ENCODE measurements at regions not wholly inside any gene's neighbourhood (a gene's known extent, or its start where the extent isn't known, plus 50 kb on each side); places are given as distances from the start of the nearest gene placed in this dataset.

DNA sequence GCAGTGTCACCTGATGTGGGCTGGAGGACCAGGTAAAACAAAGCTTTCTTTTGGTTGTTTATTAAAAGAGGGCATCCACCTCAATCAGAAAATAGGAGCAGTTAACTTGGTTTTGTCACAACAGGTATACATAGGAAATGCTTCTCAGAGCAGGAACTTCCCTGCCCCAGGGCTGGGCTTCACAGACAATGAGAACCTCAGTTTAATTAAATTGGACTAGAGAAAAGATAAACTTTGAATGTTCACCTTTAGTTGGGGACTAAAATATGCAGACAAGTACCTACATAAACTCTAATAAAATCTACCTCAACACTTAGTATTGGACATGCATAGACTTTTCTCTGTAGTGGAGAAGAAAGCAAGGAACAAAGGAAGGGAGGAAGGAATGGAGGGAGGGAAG, 392.0 kb downstream of the ENC1 start:
- H3K4me1 Mint-ChIP-seq (ENCODE audit: low read depth), result no peaks in the 10 kb centered on the region
- H3K27ac Mint-ChIP-seq, result no peak overlapping the region
- peaks cover 7% of the 10 kb centered on the region for H3K27me3 Mint-ChIP-seq (ENCODE audit: low read depth)
- DNase-seq (ENCODE audit: low spot score), result no peak
- H3K36me3 Mint-ChIP-seq (ENCODE audit: low read depth), result no peaks in the 10 kb centered on the region
- no peak overlapping the region for H3K4me3 Mint-ChIP-seq
- no peaks in the 10 kb centered on the region for H3K9me3 Mint-ChIP-seq

DNA sequence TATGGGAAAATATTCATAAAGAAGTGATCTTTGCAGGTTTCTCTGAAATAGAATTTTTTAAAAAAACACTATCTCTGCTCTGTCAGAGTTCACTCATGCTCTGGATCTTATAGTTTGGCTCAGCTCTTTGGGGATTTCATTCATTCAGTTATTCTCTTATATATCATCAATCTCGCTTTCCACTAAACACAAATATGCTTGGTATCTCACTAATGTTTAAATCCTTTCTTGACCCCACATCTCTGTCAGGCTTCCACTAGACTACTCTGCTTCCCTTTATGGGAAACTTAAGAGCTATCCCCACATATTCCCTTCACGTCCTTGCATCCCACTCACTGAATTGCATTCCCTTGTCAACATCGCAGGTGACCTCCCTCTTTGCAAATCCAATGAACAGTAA, 396.1 kb downstream of the ENC1 start:
- no peaks in the 10 kb centered on the region for H3K36me3 Mint-ChIP-seq (ENCODE audit: low read depth)
- H3K4me3 Mint-ChIP-seq, result no peak overlapping the region
- no peak for DNase-seq (ENCODE audit: low spot score)
- peaks cover 2% of the 10 kb centered on the region for H3K4me1 Mint-ChIP-seq (ENCODE audit: low read depth)
- no peaks in the 10 kb centered on the region for H3K9me3 Mint-ChIP-seq
- peaks cover 6% of the 10 kb centered on the region for H3K27me3 Mint-ChIP-seq (ENCODE audit: low read depth)
- no peak overlapping the region for H3K27ac Mint-ChIP-seq

DNA sequence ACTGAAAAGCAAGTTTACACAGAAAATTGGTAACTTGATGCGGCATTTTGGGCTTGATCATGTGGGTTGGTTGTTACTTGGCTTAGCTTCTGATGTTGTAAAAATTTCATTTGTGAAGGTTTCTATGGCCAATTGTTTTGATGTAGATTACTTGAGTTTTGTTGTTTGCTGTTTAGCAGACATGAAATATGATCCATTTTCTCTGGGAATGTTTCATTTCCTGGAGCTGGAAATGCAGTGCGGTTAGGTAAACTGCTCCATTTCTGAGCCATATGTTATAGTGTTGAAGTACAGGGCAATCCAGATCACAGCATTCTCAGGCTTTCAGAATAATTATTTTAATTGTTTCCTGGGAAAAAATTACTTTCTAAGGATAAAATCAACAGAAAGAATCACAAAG, 396.9 kb downstream of the ENC1 start:
- Mint-ChIP-seq H3K4me1 (ENCODE audit: low read depth) (peaks cover 2% of the 10 kb centered on the region), H3K36me3 (ENCODE audit: low read depth) (no peaks in the 10 kb centered on the region), H3K9me3 (no peaks in the 10 kb centered on the region), H3K27ac (no peak overlapping the region), H3K4me3 (no peak overlapping the region), H3K27me3 (ENCODE audit: low read depth) (peaks cover 6% of the 10 kb centered on the region)
- DNase-seq (ENCODE audit: low spot score), result no peak

DNA sequence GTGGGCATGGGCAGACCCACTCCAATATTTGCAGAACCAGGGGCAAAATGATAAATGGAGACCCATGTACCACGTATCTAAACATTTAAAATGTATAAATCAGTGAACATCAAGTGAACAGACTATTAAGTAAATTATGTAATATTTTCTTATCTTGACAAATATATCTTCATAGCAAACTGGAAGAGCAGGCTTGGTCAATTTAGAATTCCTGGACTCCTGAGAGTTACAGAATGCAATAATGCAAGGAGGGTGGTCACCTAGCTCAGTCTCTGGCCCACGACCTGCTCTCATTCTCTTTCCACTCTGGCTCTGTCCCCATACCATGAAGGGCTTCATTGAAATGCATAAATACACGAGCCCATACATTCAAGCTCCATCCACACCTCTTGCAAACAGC, 398.0 kb downstream of the ENC1 start:
- Mint-ChIP-seq H3K9me3 (no peaks in the 10 kb centered on the region), H3K27ac (no peak overlapping the region), H3K36me3 (ENCODE audit: low read depth) (no peaks in the 10 kb centered on the region), H3K4me1 (ENCODE audit: low read depth) (peaks cover 2% of the 10 kb centered on the region), H3K27me3 (ENCODE audit: low read depth) (peaks cover 14% of the 10 kb centered on the region), H3K4me3 (no peak overlapping the region)
- no peak for DNase-seq (ENCODE audit: low spot score)

DNA sequence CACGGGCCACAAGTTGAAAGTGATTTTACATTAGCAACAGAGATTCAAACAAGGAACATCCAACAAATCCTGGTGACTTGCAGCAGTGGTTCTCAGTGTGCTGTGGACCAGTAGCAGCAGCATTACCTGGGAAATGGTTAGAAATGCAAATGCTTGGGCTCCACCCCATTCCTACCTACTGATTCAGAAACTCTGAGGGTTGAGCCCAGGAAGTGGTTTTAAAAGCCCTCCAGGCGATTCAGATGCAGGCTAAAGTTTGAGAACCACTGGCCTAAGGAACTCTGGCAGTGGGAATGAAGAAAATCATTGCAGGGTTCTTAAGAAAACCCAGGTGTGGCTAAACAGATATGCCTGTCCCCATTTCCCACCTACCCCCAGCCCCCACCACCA, 398.8 kb downstream of the ENC1 start:
- Mint-ChIP-seq H3K36me3 (ENCODE audit: low read depth) (no peaks in the 10 kb centered on the region), H3K4me3 (no peak overlapping the region), H3K4me1 (ENCODE audit: low read depth) (peaks cover 2% of the 10 kb centered on the region), H3K27ac (no peak overlapping the region), H3K9me3 (no peaks in the 10 kb centered on the region), H3K27me3 (ENCODE audit: low read depth) (peaks cover 14% of the 10 kb centered on the region)
- DNase-seq (ENCODE audit: low spot score), result no peak

DNA sequence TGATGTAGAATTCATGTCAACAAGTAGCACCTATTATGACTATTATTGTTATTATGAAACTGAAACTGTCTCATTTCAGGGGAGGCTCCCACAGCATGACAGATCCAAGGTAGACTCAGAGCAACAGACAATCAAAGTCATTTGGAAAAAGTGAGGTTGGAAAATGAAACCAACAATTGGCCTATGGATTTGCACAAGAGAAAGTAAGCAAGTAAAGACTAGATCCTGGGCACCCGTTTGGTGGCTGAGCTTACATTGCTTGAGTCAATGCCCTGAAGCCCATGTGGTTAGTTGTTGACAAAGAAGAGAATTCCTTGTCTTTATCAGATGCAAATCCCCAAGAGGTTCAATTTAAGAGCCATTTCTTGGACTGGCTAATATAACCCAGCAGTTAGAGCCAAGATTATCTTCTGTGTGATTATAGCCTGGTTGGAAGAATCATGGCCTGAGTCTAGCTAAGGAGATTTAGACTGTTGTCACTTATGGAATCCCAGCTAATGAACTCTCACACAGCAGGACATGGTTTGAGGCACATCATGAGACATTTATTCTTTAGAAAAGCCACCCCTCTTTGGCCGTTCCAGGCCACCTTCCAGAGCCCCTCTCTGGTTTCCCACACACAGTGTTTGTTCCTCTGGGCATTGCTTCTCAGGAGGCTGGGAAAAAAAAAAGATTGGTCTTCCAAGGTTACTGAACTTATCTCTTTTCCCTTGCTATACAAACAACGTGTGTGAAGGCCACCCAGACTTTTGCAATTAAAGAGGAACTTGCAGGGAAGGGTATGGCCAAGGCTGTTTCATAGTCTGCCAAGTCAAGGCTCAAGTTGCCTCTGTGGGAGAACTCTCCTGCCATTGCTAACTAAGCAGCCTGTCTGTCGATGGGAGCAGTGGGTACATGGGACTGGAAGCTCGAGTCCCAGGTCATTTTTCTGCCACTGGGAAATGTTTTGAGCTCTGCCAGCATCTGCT, 399.5 kb downstream of the ENC1 start:
- H3K36me3 Mint-ChIP-seq (ENCODE audit: low read depth), result no peaks in the 10 kb centered on the region
- H3K27ac Mint-ChIP-seq, result no peak overlapping the region
- DNase-seq (ENCODE audit: low spot score), result no peak
- H3K4me1 Mint-ChIP-seq (ENCODE audit: low read depth), result peaks cover 2% of the 10 kb centered on the region
- H3K9me3 Mint-ChIP-seq, result no peaks in the 10 kb centered on the region
- H3K27me3 Mint-ChIP-seq (ENCODE audit: low read depth), result peaks cover 14% of the 10 kb centered on the region
- no peak overlapping the region for H3K4me3 Mint-ChIP-seq

DNA sequence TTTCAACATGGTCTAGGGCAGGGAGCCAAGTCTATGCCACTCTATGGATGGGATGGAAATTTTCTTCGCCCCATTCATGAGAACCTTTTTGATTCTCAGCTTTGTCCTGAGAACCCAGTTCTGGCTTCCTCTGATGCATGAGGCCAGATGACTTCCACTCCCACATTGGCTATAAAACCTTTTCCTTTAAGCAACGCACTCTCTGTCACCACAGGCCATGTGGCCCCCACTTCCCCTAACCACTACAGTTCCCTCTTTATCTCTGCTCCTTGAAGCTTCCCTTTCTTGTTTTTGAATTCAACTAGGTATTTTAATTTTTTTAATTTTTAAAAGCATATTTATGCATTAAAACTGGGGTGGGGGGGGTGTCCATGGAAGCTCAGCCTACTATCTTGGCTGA, 401.3 kb downstream of the ENC1 start:
- H3K36me3 Mint-ChIP-seq (ENCODE audit: low read depth), result no peaks in the 10 kb centered on the region
- peaks cover 17% of the 10 kb centered on the region for H3K27me3 Mint-ChIP-seq (ENCODE audit: low read depth)
- no peak for DNase-seq (ENCODE audit: low spot score)
- H3K9me3 Mint-ChIP-seq, result no peaks in the 10 kb centered on the region
- no peak overlapping the region for H3K27ac Mint-ChIP-seq
- no peak overlapping the region for H3K4me3 Mint-ChIP-seq
- H3K4me1 Mint-ChIP-seq (ENCODE audit: low read depth), result peaks cover 2% of the 10 kb centered on the region

DNA sequence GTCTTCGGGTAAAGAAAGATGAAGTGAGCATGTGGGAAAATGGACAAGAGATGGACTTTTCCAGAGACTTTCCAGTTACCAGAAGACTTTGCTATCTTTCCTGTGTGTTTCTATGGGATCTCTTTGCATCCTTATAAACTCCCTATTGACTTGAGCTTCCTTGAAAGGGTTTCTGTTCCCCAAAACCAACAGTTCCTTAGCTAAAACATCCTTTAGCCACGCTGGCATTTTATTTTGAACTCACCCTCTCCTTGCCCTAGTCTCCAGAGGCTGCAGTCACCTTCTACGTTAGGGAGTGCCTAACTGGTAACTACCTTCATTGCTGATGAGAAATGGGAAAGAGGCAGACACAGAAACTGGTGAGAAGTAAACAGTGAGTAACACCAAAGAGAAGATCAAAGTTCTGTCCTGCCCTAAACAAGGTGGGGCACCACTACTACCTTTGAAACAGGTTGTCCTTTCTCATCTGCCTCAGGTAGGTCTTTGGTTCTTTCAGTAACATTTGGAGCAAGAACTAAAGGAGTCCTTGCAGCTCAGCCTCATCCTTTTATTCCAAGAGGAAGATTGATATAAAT, 402.9 kb downstream of the ENC1 start:
- H3K27me3 Mint-ChIP-seq (ENCODE audit: low read depth), result peaks cover 20% of the 10 kb centered on the region
- no peak overlapping the region for H3K4me3 Mint-ChIP-seq
- DNase-seq (ENCODE audit: low spot score), result no peak

DNA sequence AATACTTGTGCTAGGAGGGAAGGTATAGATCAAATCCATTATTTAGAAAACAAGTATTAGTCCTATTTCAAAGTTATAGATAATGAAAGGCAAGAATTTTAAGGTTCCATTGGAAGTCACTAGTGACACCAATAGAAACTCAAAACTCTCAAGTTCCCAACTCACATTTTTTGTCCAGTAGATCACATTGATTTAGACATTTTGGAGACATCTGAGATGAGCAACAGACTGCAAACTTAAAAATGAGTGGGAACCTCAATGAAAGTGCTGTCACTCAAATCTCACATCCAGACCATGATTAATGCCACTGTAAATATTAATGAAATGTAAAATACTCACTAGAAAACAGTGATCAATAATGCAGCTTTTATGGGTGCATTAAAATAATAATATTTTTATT, 405.0 kb downstream of the ENC1 start:
- Mint-ChIP-seq H3K27ac (no peak overlapping the region), H3K27me3 (ENCODE audit: low read depth) (peaks cover 23% of the 10 kb centered on the region), H3K4me1 (ENCODE audit: low read depth) (no peaks in the 10 kb centered on the region), H3K9me3 (no peaks in the 10 kb centered on the region), H3K4me3 (no peak overlapping the region), H3K36me3 (ENCODE audit: low read depth) (no peaks in the 10 kb centered on the region)
- DNase-seq (ENCODE audit: low spot score), result no peak

More for the DNA sequence above, 402.9 kb downstream of the ENC1 start:
- no peaks in the 10 kb centered on the region for H3K9me3 Mint-ChIP-seq
- H3K36me3 Mint-ChIP-seq (ENCODE audit: low read depth), result no peaks in the 10 kb centered on the region
- H3K27ac Mint-ChIP-seq, result no peak overlapping the region
- H3K4me1 Mint-ChIP-seq (ENCODE audit: low read depth), result peaks cover 2% of the 10 kb centered on the region

DNA sequence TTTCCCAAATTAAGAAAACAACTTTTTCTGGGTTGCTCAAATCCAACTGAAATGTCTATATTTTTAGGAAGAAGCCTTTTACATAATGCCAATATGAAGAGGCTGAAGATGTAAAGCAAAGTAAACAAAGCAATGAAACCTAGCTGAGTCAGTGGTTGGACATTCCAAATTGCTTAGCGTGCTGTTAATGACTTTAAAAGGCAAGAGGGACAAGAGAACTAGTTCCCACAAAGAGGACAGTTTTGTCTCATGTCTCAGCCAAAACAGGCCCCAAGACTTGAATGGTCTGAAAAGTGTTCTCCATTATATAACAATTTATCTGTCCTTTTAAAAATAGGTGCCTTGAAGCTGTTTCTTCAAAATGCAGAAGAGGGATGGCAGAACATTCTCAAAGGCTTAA, 407.0 kb downstream of the ENC1 start:
- H3K27ac Mint-ChIP-seq, result no peak overlapping the region
- no peaks in the 10 kb centered on the region for H3K9me3 Mint-ChIP-seq
- no peaks in the 10 kb centered on the region for H3K4me1 Mint-ChIP-seq (ENCODE audit: low read depth)
- H3K36me3 Mint-ChIP-seq (ENCODE audit: low read depth), result no peaks in the 10 kb centered on the region
- no peak overlapping the region for H3K4me3 Mint-ChIP-seq
- DNase-seq (ENCODE audit: low spot score), result no peak
- peaks cover 23% of the 10 kb centered on the region for H3K27me3 Mint-ChIP-seq (ENCODE audit: low read depth)

DNA sequence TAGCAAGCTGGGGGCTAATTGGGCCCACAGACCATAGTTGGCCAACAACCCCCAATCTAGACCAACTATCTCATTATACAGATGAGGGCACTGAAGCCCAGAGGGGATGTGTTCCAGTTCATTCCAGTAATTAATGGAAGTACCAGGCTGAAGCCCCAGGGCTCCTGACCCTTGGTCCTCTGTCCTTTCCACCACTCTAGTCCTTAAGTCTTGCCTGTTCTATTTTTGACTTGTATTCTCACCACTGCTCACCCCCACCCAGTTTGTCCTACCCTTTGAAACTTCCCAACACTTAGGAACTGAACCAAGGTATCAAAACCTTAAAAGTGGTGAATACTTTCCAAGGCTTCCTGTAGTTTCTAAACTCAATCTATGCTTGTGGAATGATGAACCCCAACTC, 407.4 kb downstream of the ENC1 start:
- Mint-ChIP-seq H3K9me3 (no peaks in the 10 kb centered on the region), H3K4me1 (ENCODE audit: low read depth) (no peaks in the 10 kb centered on the region), H3K36me3 (ENCODE audit: low read depth) (no peaks in the 10 kb centered on the region), H3K27ac (no peak overlapping the region), H3K4me3 (no peak overlapping the region), H3K27me3 (ENCODE audit: low read depth) (peaks cover 21% of the 10 kb centered on the region)
- DNase-seq (ENCODE audit: low spot score), result no peak

DNA sequence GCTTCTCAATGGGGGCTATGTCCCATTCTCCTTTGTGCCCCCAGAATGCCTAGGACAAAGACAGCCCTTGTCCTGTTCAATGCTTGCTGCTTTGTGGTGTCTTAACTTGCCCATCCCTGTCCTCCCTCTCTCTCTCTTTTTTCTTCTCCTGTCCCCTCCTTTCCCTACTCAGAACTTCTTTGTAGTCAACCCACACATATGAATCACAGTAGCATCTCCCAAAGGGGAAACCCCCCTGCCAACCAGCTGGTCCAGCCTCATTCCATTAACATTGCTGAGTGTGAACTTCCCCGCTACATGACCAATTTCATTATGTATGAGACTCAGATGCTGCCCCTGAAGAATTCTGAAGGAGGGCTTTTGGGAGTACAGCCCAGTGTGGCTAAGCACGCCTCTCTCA, 408.3 kb downstream of the ENC1 start:
- DNase-seq (ENCODE audit: low spot score), result no peak
- no peaks in the 10 kb centered on the region for H3K4me1 Mint-ChIP-seq (ENCODE audit: low read depth)
- H3K27me3 Mint-ChIP-seq (ENCODE audit: low read depth), result peaks cover 20% of the 10 kb centered on the region
- H3K9me3 Mint-ChIP-seq, result no peaks in the 10 kb centered on the region
- no peak overlapping the region for H3K27ac Mint-ChIP-seq
- H3K36me3 Mint-ChIP-seq (ENCODE audit: low read depth), result no peaks in the 10 kb centered on the region
- H3K4me3 Mint-ChIP-seq, result no peak overlapping the region

DNA sequence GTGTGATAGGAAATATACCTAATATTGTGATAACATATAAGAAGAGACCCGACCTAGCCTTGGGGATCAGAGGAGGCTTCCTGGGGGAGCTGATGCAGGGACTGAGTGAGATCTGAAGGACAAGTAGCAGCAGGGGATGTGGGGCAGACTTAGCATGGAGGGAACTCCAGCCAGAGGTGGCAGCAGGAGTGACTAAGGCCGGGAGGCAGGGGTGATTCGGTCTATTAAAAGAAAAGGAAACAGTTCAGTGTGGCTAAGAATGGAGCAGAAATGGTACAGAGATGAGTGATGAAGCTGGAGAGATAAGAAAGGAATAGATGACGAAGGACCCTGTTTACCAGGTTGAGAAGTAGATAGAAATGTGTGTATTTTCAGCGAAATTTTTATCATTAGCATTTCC, 408.8 kb downstream of the ENC1 start:
- no peaks in the 10 kb centered on the region for H3K9me3 Mint-ChIP-seq
- peaks cover 20% of the 10 kb centered on the region for H3K27me3 Mint-ChIP-seq (ENCODE audit: low read depth)
- H3K4me1 Mint-ChIP-seq (ENCODE audit: low read depth), result no peaks in the 10 kb centered on the region
- H3K27ac Mint-ChIP-seq, result no peak overlapping the region
- H3K36me3 Mint-ChIP-seq (ENCODE audit: low read depth), result no peaks in the 10 kb centered on the region
- DNase-seq (ENCODE audit: low spot score), result no peak
- H3K4me3 Mint-ChIP-seq, result no peak overlapping the region

DNA sequence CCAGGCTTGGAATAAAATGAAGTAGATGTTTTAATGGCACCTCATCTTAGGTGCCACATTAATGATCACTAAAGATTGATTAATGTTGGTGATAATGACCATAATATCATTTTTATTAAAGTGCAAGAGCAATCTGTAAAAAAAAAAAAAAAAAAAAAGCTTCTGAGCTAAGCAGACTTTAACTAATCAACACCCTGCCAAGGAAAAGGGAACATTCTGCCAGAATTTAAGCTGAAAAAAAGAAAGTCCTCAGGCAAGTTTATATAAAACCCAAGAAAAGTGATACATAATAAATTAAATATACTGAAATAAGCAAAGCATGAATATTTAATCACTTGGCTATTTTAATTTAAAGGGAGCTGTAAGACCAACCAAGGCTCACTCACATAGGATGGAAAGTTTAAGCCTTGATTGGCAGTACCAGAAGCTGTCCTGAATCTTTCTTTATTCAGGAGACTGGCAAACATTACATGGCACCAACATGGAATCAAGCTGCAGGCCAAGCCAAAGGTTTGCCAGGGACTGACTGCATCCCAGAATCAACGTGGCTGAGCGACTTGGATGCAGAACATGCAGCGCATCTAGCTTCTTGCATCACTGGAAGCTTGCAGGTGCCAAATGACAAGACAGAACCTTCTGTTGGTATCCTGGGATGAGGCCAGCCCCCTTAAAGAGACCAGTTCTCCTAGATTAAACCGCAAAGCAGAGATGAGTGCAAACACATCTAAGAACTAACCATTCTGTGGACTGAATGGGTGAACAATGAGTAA, 413.6 kb downstream of the ENC1 start:
- Mint-ChIP-seq H3K27me3 (ENCODE audit: low read depth) (peaks cover 16% of the 10 kb centered on the region), H3K4me3 (no peak overlapping the region), H3K9me3 (no peaks in the 10 kb centered on the region), H3K27ac (no peak overlapping the region), H3K4me1 (ENCODE audit: low read depth) (no peaks in the 10 kb centered on the region), H3K36me3 (ENCODE audit: low read depth) (no peaks in the 10 kb centered on the region)
- DNase-seq (ENCODE audit: low spot score), result no peak

Measured in T-helper 2 cell treated with Interferon-gamma antibody and Interleukin-4, amounts not matched to agents 5 μg/mL and 100 μg/mL, for 36 hours (primary cell).